Transverse colon (tissue), 4 donors: ENCODE measurements at regions not wholly inside any gene's neighbourhood (a gene's known extent, or its start where the extent isn't known, plus 50 kb on each side); places are given as distances from the start of the nearest gene placed in this dataset.

Experiments
- DNase-seq: peaks from one replicate; pipeline ENCODE4 v3.0.0-alpha.2; 2019
- H3K27ac ChIP-seq, 4 donors: fragments of 200-600 bp; sonication (generic); 2 replicates each; pipeline ENCODE4 v1.5.1; 2016 to 2018; ENCODE audit warnings: inconsistent platforms in 4 of 4
- H3K27me3 ChIP-seq: fragments of 200-600 bp; sonication (generic); 2 replicates; pipeline ENCODE4 v1.5.1; 2017; ENCODE audit warnings: inconsistent platforms
- H3K36me3 ChIP-seq, 4 donors: fragments of 200-600 bp; sonication (generic); 2 replicates each; pipeline ENCODE4 v1.5.1; 2017 to 2019; ENCODE audit warnings: inconsistent platforms in 4 of 4
- H3K4me1 ChIP-seq, 4 donors: fragments of 200-600 bp; sonication (generic); 2 replicates each; pipeline ENCODE4 v1.5.1; 2017 to 2020; ENCODE audit warnings: inconsistent platforms in 4 of 4
- H3K4me3 ChIP-seq, 4 donors: fragments of 200-600 bp; sonication (generic); 1 replicate in 1 of 4; 2 replicates in 3 of 4; pipeline versions ENCODE4 v1.5.1 to v1.6.1; 2017 to 2019; ENCODE audit warnings: inconsistent platforms in 4 of 4
- H3K9me3 ChIP-seq, 2 donors: fragments of 200-600 bp; sonication (generic); 2 replicates each; pipeline ENCODE4 v1.5.1; 2017 to 2019; ENCODE audit warnings: inconsistent platforms in 2 of 2
- EP300 ChIP-seq: sonication (generic); formaldehyde crosslinking; IDR thresholded peaks from one replicate; pipeline ENCODE4 v1.6.1; 2017; ENCODE audit warnings: antibody characterized with exemption, low read depth
- POLR2A ChIP-seq: fragments of 450-650 bp; IDR thresholded peaks from one replicate; pipeline ENCODE4 v1.6.1; 2016; ENCODE audit warnings: antibody characterized with exemption, mild to moderate bottlenecking, moderate library complexity
- POLR2AphosphoS5 ChIP-seq, 3 donors: sonication (generic); formaldehyde crosslinking; IDR thresholded peaks; one replicate each; pipeline ENCODE4 v1.6.1; 2016; ENCODE audit warnings: antibody characterized with exemption in 3 of 3
- WGBS, 2 donors: methylation state at CpG; one replicate each; pipeline ENCODE4 v1.1.5; 2018; ENCODE audit warnings: low coverage in 1 of 2; 5-methylcytosine and 5-hydroxymethylcytosine counted together
- in situ Hi-C, 4 donors: fragments of 200-750 bp; cut with MboI; loops; one replicate each; pipeline versions ENCODE4 v1.15.0 to v1.15.1; 2017; ENCODE audit warnings: low sequenced_read_pairs in 3 of 4, low pct_ligation_motif_present in 1 of 4, low pct_unique_long_range_greater_than_20kb in 1 of 4
- intact Hi-C: fragments of 100-400 bp; cut with DNase I; formaldehyde crosslinking; loops from one replicate; pipeline ENCODE4 v1.15.1; 2023; ENCODE audit warnings: low total_unique reads
- TF ChIP-seq, protein P1 (sequence below), 5 experiments: fragments of 200-600 bp in 3 of 5; fragments of 450-650 bp in 2 of 5; sonication (generic) in 3 of 5; IDR thresholded peaks; 1 replicate in 2 of 5; 2 replicates in 3 of 5; pipeline ENCODE4 v1.5.1; 2016 to 2017; ENCODE audit warnings: antibody characterized with exemption in 5 of 5, inconsistent platforms in 3 of 5, mild to moderate bottlenecking in 2 of 5, moderate library complexity in 1 of 5

DNA sequence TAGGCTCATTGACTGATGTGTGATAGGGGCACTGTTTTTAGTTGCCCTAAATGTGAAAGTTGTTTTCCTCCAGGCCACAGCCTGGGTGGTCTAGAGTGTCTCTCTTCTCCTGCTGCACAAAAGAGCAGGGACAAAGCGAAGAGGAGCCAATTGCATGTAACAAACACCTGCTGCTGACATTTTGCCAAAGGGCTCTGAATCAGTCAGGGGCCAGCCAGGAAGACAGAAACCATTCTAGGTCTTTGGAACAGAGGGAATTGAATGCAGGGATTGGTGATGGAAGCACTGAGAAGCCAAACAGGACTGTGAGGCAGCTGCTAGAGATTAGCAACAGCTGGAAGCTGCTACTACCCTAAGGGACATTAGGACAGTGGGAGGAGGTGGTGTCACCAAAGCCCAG lies 185.3 kb upstream of the POU3F1 start:
- WGBS, 2 donors: 60 to 73% methylated on average over 1 of the region's 1 CpG
- Histone ChIP-seq H3K36me3 (no peaks in the 10 kb centered on the region), H3K4me3 (no peak overlapping the region), H3K27ac (no peak overlapping the region), H3K9me3 (no peaks in the 10 kb centered on the region), H3K27me3 (no peaks in the 10 kb centered on the region), H3K4me1 (no peaks in the 10 kb centered on the region)
- no peak for DNase-seq
- in situ Hi-C loops (no loop called here), intact Hi-C loops (no loop called here)
- TF ChIP-seq POLR2AphosphoS5 (IDR thresholded peaks at IDR 0.05) (no peak), POLR2A (no peak), EP300 (no peak)
- TF ChIP-seq, protein P1, sequence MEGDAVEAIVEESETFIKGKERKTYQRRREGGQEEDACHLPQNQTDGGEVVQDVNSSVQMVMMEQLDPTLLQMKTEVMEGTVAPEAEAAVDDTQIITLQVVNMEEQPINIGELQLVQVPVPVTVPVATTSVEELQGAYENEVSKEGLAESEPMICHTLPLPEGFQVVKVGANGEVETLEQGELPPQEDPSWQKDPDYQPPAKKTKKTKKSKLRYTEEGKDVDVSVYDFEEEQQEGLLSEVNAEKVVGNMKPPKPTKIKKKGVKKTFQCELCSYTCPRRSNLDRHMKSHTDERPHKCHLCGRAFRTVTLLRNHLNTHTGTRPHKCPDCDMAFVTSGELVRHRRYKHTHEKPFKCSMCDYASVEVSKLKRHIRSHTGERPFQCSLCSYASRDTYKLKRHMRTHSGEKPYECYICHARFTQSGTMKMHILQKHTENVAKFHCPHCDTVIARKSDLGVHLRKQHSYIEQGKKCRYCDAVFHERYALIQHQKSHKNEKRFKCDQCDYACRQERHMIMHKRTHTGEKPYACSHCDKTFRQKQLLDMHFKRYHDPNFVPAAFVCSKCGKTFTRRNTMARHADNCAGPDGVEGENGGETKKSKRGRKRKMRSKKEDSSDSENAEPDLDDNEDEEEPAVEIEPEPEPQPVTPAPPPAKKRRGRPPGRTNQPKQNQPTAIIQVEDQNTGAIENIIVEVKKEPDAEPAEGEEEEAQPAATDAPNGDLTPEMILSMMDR (IDR thresholded peaks at IDR 0.05): no peak

DNA sequence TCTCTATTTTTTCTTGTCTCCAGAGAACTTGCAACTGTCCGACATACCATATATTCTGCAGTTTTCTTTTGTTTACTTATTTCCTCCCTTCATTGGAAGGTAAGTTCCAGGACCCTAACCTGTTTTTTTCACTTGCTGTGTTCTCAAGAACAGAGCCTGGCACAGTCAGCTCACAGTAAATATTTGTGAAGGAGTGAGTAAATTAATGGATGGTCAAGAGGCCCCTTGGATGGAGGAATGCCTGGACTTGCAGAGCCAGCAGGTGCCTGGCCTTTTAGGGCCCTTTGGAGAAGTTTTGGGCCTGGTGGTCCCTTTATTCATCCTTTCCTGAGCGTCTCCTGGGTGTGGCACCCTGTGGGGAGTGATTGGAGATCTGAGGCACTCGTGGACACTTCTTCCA lies 182.1 kb upstream of the POU3F1 start:
- DNase-seq: no peak
- 54 to 75% methylated on average over 1 to 3 of the region's 3 CpGs for WGBS, 2 donors
- Histone ChIP-seq H3K4me3 (no peak overlapping the region), H3K4me1 (no peaks in the 10 kb centered on the region), H3K9me3 (no peaks in the 10 kb centered on the region), H3K36me3 (no peaks in the 10 kb centered on the region), H3K27me3 (no peaks in the 10 kb centered on the region), H3K27ac (no peak overlapping the region)
- TF ChIP-seq POLR2AphosphoS5 (IDR thresholded peaks at IDR 0.05) (no peak), POLR2A (no peak), EP300 (no peak)
- TF ChIP-seq, protein P1 (IDR thresholded peaks at IDR 0.05): no peak
- in situ Hi-C loops: no loop called here
- intact Hi-C loops: loop anchor here (2.0 kb wide), 1 partner anchor 70 kb away; no protein-coding TSS in a partner anchor

DNA sequence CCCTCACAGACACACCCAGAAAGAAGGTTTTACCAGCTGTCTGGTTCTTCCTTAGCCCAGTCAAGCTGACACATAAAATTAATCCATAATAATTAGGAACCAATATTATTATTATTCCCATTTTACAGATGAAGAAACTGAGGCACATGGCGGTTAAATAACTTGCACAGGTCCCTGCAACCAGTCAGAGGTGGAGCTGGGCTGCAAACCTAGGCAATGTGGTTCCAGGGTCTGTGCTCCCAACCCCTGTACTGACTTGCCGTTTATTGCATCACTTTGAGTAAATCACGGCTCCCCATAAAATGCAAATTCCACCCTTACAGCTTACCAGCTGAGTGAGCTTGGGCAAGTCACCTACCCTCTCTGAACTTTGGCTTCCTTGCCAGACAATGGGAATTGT lies 179.2 kb upstream of the POU3F1 start:
- DNase-seq: no peak
- WGBS, 2 donors: 65% methylated on average over 3 of the region's 3 CpGs; no CpG with 5 or more reads in 1 of the 2 donors
- Histone ChIP-seq H3K36me3 (no peaks in the 10 kb centered on the region), H3K27ac (no peak overlapping the region), H3K4me1 (no peaks in the 10 kb centered on the region), H3K27me3 (no peaks in the 10 kb centered on the region), H3K4me3 (no peak overlapping the region), H3K9me3 (no peaks in the 10 kb centered on the region)
- in situ Hi-C loops (no loop called here), intact Hi-C loops (no loop called here)
- TF ChIP-seq POLR2AphosphoS5 (IDR thresholded peaks at IDR 0.05): no peak
- no peak for TF ChIP-seq POLR2A
- TF ChIP-seq, protein P1 (IDR thresholded peaks at IDR 0.05): no peak
- TF ChIP-seq EP300: no peak

DNA sequence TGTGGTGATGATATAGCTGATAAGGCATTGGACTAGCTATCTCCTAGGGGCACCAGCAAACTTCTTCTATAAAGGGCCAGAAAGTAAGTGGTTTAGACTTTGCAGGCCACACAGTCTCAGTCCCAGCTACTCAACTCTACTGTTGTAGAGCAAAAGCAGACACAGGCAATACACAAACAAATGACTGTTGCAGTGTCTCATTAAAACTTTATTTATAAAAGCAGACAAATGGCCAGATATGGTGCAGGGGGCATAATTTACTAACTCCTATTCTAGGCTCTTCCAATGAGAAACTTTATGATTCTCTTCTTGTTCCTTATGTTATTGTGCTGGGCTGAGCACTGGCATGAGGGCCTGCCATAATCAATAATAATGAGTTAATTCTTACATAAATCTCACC lies 176.8 kb upstream of the POU3F1 start:
- Histone ChIP-seq H3K36me3 (no peaks in the 10 kb centered on the region), H3K4me1 (no peaks in the 10 kb centered on the region), H3K4me3 (no peak overlapping the region), H3K27ac (no peak overlapping the region), H3K9me3 (no peaks in the 10 kb centered on the region), H3K27me3 (peaks cover 10% of the 10 kb centered on the region)
- intact Hi-C loops (no loop called here), in situ Hi-C loops (no loop called here)
- no peak for DNase-seq
- TF ChIP-seq, protein P1 (IDR thresholded peaks at IDR 0.05): no peak
- TF ChIP-seq POLR2A (no peak), POLR2AphosphoS5 (IDR thresholded peaks at IDR 0.05) (no peak)
